CD4-positive, alpha-beta T cell treated with Interleukin-1 beta for 1 hour (primary cell): ENCODE measurements at regions not wholly inside any gene's neighbourhood (a gene's known extent, or its start where the extent isn't known, plus 50 kb on each side); places are given as distances from the start of the nearest gene placed in this dataset.
"Not testable (repeated sequence)": the region's sequence is repeated elsewhere in the genome, so short reads cannot be mapped to it uniquely, and the experiment has no call there.

ENCODE experiments used
- DNase-seq, 2 donors: peaks; one replicate each; pipeline ENCODE4 v3.0.0-alpha.2; 2020 to 2022

DNA sequence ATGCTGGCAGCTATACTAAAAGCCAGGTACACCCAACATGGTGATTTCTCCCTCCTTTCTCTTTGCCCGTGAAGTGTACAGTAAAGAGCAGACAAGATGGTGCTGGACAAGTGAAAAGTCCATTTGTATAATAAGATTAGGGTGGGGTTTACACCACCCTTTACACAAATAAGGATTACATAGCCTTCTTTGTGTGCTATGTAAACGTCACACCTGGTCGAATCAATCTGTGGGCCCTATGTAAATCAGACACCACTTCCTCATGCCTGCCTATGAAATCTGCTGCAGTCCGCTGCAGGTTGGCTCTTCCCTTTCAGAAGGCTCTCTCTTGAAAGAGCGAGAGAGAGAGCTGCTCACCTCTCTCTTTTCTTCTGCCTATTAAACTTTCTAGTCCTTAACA is 1054.3 kb upstream of the SLC39A10 start:
- DNase-seq, result no peak

- DNase-seq, result no peak
Measured at GRCh38 chr2:194591192-194591591, 1065.8 kb upstream of the SLC39A10 start.

- DNase-seq, result no peak
Measured at GRCh38 chr2:194587739-194588270, 1069.2 kb upstream of the SLC39A10 start.

DNA sequence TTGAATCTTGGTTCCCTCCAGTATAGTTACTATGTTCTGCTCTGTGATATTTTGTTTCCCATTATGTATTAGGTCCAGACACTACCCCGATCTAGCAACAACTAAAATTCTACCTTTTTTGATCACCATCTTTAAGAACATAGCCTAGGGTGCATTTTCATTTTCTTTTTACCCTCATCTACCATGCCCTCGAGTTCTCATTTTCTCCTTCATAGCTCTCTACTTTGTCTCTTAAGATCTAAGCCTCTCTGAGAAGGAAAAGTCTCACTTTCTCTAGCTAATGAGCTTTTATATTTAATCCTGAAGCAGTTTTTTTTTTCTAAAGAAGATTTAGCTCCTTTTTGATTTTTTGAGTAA is 1089.4 kb upstream of the SLC39A10 start:
- no peak for DNase-seq

GRCh38 chr2:194566907-194567660 is 1089.9 kb upstream of the SLC39A10 start:
- no peak for DNase-seq

- DNase-seq, result no peak
Measured at GRCh38 chr2:194564422-194564821, 1092.6 kb upstream of the SLC39A10 start.

- no peak for DNase-seq
Measured at GRCh38 chr2:194562329-194562728, 1094.7 kb upstream of the SLC39A10 start.

DNA sequence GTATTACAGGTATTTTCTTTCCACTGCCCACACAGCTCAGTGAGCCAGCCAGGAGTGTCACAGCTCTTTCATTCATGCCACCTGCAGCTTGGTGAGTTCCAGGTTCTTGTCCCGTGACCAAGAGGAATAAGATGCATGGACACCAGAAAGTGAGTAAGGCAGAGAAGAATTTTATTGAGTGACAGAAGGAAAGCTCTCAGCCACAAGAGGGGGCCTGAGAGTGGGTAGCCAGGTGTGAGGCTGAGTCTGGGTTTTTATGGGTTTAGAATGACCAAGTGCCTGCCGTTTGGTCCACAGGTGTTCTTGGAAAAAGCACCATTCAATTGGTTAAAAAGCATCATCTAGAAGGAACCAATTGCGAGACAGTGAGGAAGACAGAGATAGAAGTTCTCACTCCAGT is 1097.1 kb upstream of the SLC39A10 start:
- no peak for DNase-seq

- no peak for DNase-seq
Measured at GRCh38 chr2:194559523-194559922, 1097.5 kb upstream of the SLC39A10 start.

- no peak for DNase-seq
Measured at GRCh38 chr2:194557993-194558392, 1099.0 kb upstream of the SLC39A10 start.

DNA sequence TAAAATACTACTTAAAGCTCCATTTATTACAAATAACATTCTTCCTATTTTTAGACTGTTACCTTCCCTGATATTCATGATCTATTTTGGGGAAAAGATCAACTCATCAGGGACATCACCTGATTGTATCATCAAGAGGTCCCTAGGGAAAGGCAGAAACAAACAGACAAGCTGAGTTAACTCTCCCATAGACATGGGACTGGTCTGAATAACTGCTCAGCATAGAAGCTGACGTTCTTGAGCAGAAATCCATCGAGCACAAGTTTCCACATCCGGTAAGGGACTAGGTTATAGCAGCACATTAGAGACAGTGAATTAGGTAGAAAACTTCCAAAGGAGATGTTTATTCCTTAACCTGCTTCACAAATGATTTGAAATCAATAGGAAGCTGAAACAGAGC is 1100.4 kb upstream of the SLC39A10 start:
- no peak for DNase-seq

- no peak for DNase-seq
Measured at GRCh38 chr2:194553980-194554379, 1103.0 kb upstream of the SLC39A10 start.

DNA sequence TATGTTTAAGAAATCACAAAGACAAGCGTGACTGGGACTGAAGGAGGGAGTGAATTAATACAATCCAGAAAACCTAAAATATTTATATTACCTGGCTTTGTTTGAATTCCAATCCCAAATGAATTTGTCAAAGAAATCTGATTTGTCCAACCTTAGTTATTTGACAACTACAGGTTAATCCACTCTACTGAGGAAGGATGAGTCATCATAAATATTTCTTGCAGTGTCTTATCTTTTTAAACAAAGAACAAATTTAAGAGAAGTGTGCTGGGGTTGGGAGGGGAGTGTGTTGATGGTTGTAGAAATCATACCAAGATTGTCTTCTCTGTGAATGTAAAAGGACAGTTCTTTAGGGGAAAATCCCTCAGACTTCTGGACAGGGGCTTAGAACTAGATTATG is 1106.3 kb upstream of the SLC39A10 start:
- DNase-seq, result no peak

DNA sequence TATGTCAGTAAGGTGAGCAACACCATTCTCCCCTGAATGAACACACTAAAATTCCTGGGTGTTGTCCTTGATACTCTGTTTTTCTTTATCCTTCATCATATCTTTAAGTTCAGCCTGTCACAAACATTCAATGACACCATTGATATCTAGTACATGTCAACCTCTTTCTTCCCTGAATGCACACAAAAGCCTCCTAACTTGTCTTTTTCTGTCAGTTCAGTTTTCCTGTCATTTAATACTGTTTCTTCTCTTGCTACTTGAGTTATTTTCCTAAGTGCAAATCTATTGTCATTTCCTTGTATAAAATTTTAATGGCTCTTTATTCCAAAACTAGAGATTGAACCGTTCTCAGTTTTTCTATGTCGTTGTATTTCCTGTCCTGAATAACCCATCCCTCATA is 1107.6 kb upstream of the SLC39A10 start:
- no peak for DNase-seq

DNA sequence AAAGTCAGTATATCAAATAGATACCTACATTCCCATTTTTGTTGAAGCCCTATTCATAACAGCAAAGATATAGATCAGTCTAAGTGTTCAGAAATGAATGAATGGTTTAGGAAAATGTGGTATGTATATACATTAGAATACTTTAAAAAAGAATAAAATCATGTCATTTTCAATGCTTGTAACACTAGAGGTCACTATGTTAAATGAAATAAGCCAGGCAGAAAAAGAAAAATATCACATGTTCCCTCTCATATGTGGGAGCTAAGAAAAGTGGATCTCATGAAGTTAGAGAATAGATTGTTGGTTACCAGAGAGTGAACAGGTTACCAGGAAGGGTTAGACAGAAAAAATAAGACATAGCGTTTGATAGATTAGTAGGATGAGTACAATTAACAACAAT is 1111.0 kb upstream of the SLC39A10 start:
- no peak for DNase-seq

GRCh38 chr2:194539425-194539824 is 1117.6 kb upstream of the SLC39A10 start:
- no peak for DNase-seq

DNA sequence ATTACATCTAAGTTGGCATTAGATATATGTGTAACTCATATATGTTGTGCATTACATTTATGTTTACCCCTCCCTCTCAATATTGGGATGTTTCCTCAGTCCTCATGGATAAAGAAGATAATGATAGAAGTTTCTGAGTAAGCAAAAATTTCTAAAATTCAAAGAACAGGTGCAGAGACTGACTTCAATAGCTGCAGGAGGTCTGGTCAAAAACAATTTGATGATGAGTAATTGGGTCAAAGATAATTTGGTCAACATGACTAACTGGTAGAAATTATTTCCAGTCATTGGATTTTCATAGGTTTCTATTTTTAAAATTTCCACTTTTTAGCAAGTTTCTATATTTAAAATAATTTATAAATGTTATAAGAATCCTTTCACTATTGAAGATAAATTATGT is 1130.9 kb upstream of the SLC39A10 start:
- no peak for DNase-seq

DNA sequence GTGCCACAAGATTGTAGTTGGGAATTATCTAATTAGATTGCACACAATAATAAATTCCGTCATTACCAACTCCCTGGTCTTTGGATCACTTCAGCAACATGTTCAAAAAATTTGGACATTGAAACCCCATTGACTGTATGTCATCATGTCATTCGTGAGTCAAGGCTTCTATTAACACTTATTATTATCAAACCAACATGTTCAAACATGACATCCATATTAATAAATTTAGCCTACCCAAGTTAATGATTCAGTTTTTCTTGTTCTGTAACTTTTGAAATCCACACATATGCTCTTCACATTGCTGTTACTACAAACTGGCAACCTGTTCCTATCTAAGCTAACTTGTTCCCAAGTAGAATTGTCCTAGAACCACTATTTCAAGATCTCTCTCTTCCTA is 1142.7 kb upstream of the SLC39A10 start:
- no peak for DNase-seq

DNA sequence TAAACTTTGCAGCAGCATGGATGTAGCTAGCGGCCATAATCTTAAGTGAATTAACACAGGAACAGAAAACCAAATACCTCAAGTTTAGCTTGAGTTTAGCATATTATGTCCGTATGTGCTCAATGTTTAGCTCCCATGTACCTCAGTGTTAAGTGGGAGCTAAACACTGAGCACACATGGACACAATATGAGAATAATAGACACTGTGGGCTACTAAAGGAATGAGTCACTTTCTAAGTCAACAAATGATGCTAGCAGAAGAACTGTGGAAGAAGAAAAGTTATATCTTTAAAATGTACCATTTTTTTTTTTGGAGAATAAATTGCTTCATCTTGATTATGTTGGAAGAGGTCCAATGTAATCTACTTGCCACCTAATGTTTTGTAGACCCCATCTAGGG is 1146.0 kb upstream of the SLC39A10 start:
- not testable (repeated sequence) for DNase-seq

DNA sequence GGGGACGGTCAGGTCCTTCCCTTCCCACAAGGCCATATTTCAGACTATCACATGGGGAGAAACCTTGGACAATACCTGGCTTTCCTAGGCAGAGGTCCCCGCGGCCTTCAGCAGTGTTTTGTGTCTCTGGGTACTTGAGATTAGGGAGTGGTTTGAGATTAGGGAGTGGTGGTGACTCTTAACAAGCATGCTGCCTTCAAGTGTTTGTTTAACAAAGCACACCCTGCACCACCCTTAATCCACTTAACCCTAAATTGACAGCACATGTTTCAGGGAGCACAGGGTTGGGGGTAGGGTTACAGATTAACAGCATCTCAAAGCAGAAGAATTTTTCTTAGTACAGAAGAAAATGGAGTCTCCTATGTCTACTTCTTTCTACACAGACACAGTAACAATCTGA is 1152.2 kb upstream of the SLC39A10 start:
- not testable (repeated sequence) for DNase-seq

GRCh38 chr2:194495046-194495445 is 1162.0 kb upstream of the SLC39A10 start:
- no peak for DNase-seq

- DNase-seq, result no peak
Measured at GRCh38 chr2:194494401-194494800, 1162.6 kb upstream of the SLC39A10 start.

GRCh38 chr2:194491409-194492115 is 1165.5 kb upstream of the SLC39A10 start:
- DNase-seq, result no peak

GRCh38 chr2:194486326-194486725 is 1170.7 kb upstream of the SLC39A10 start:
- no peak for DNase-seq
